H1 (cell line): ENCODE measurements at regions not wholly inside any gene's neighbourhood (a gene's known extent, or its start where the extent isn't known, plus 50 kb on each side); places are given as distances from the start of the nearest gene placed in this dataset.

Experiments
- CTCF ChIA-PET: fragments of 300-600 bp; sonication (Branson Sonifier 250); formaldehyde crosslinking; loops from one replicate; lab custom pipeline; 2021; ENCODE audit not compliant: partially characterized antibody; lab: Charles Lee
- POLR2A ChIA-PET: fragments of 300-600 bp; sonication (Branson Sonifier 250); formaldehyde crosslinking; loops from one replicate; lab custom pipeline; 2021; ENCODE audit warnings: inconsistent platforms; ENCODE audit not compliant: partially characterized antibody; lab: Charles Lee
- DNase-seq, 2 experiments: peaks; one replicate each; pipeline versions ENCODE4 v3.0.0 to v3.0.0-alpha.2; 2010 to 2022; ENCODE audit warnings: low spot score in 2 of 2, low read depth in 1 of 2, mixed read lengths in 1 of 2
- FAIRE-seq: peaks from 2 replicates; lab custom pipeline; 2011; peaks lifted over from hg19 to GRCh38; lab: Jason Lieb, UNC
- H2AFZ ChIP-seq: 2 replicates; pipeline ENCODE4 v1.8.1; 2012; ENCODE audit warnings: low read length, inconsistent platforms
- H2AK5ac ChIP-seq: 2 replicates; pipeline ENCODE4 v1.6.1; 2013; ENCODE audit warnings: low read depth, low read length
- H2BK120ac ChIP-seq: replicated peaks from 2 replicates; pipeline ENCODE3; 2013; ENCODE audit warnings: low read depth, low read length, inconsistent platforms
- H2BK12ac ChIP-seq: 2 replicates; pipeline ENCODE4 v1.6.1; 2013; ENCODE audit warnings: low read depth, low read length
- H2BK15ac ChIP-seq: 2 replicates; pipeline ENCODE4 v1.6.1; 2013; ENCODE audit warnings: low read length
- H2BK20ac ChIP-seq: 2 replicates; pipeline ENCODE4 v1.6.1; 2013; ENCODE audit warnings: low read length
- H2BK5ac ChIP-seq: 2 replicates; pipeline ENCODE4 v1.6.1; 2013; ENCODE audit warnings: low read depth, low read length
- H3K14ac ChIP-seq: 2 replicates; pipeline ENCODE4 v1.6.1; 2013; ENCODE audit warnings: inconsistent platforms; ENCODE audit not compliant: insufficient read length
- H3K18ac ChIP-seq: 2 replicates; pipeline ENCODE4 v1.6.1; 2013; ENCODE audit warnings: low read length; ENCODE audit errors: extremely low read depth
- H3K23ac ChIP-seq: 2 replicates; pipeline ENCODE4 v1.6.1; 2013; ENCODE audit warnings: inconsistent platforms; ENCODE audit not compliant: insufficient read length
- H3K23me2 ChIP-seq: 2 replicates; pipeline ENCODE4 v1.6.1; 2013; ENCODE audit warnings: low read depth, low read length
- H3K27ac ChIP-seq: 2 replicates; pipeline ENCODE4 v1.6.1; 2011; ENCODE audit warnings: low read depth, low read length, inconsistent platforms
- H3K27me3 ChIP-seq, 4 experiments: replicated peaks in 1 of 4; 1 replicate in 1 of 4; 2 replicates in 3 of 4; pipeline versions ENCODE4 v1.6.1 to v1.8.1; 2011 to 2013; ENCODE audit warnings: low read length in 3 of 4, mild to moderate bottlenecking in 3 of 4, inconsistent platforms in 2 of 4, mixed read lengths in 2 of 4, moderate library complexity in 1 of 4; ENCODE audit not compliant: control insufficient read depth in 3 of 4, insufficient read depth in 3 of 4; ENCODE audit errors: extremely low read depth in 1 of 4
- H3K36me3 ChIP-seq, 4 experiments: 2 replicates each; pipeline versions ENCODE4 v1.6.1 to v1.8.1; 2011 to 2013; ENCODE audit warnings: mild to moderate bottlenecking in 4 of 4, low read length in 3 of 4, moderate library complexity in 2 of 4, control low read depth in 1 of 4, inconsistent platforms in 1 of 4; ENCODE audit not compliant: insufficient read depth in 4 of 4, control insufficient read depth in 2 of 4
- H3K4ac ChIP-seq: replicated peaks from 2 replicates; pipeline ENCODE3; 2013; ENCODE audit warnings: low read length, low read depth, mixed read lengths, inconsistent platforms; ENCODE audit not compliant: insufficient read length
- H3K4me1 ChIP-seq, 4 experiments: replicated peaks in 1 of 4; 1 replicate in 1 of 4; 2 replicates in 3 of 4; pipeline versions ENCODE4 v1.6.1 to v1.8.1; 2011 to 2013; ENCODE audit warnings: low read length in 3 of 4, inconsistent platforms in 2 of 4, mixed read lengths in 1 of 4; ENCODE audit not compliant: insufficient read depth in 4 of 4, control insufficient read depth in 3 of 4
- H3K4me2 ChIP-seq, 2 experiments: 2 replicates each; pipeline versions ENCODE4 v1.6.1 to v1.8.1; 2011 to 2013; ENCODE audit warnings: low read depth in 2 of 2, low read length in 2 of 2, control low read depth in 1 of 2, inconsistent platforms in 1 of 2, mild to moderate bottlenecking in 1 of 2; ENCODE audit not compliant: insufficient read depth in 1 of 2
- H3K4me3 ChIP-seq, 4 experiments: fragments of 200-600, 300-600 bp in 1 of 4; sonication (generic), shearing (Covaris generic), sonication (Bioruptor Twin) in 1 of 4; 2 replicates each; pipeline versions ENCODE4 v1.5.1 to v1.8.1; 2011 to 2016; ENCODE audit warnings: low read length in 4 of 4, low read depth in 3 of 4, control low read depth in 2 of 4, inconsistent platforms in 2 of 4, mild to moderate bottlenecking in 2 of 4, mixed read lengths in 1 of 4, moderate library complexity in 1 of 4; ENCODE audit not compliant: insufficient read depth in 2 of 4; ENCODE audit errors: extremely low read depth in 1 of 4
- H3K56ac ChIP-seq: replicated peaks from 2 replicates; pipeline ENCODE3; 2013; ENCODE audit warnings: low read depth, mild to moderate bottlenecking, mixed read lengths, low read length, inconsistent platforms; ENCODE audit not compliant: insufficient read length
- H3K79me1 ChIP-seq: 2 replicates; pipeline ENCODE4 v1.6.1; 2013; ENCODE audit warnings: low read depth, low read length, control low read depth
- H3K79me2 ChIP-seq, 2 experiments: 2 replicates each; pipeline versions ENCODE4 v1.6.1 to v1.8.1; 2012 to 2013; ENCODE audit warnings: low read length in 2 of 2, mild to moderate bottlenecking in 2 of 2, inconsistent platforms in 1 of 2; ENCODE audit not compliant: insufficient read depth in 2 of 2, control insufficient read depth in 1 of 2
- H3K9ac ChIP-seq, 4 experiments: replicated peaks in 1 of 4; 1 replicate in 1 of 4; 2 replicates in 3 of 4; pipeline versions ENCODE4 v1.6.1 to v1.8.1; 2011 to 2013; ENCODE audit warnings: low read depth in 3 of 4, low read length in 3 of 4, control low read depth in 2 of 4, mild to moderate bottlenecking in 2 of 4, moderate library complexity in 2 of 4, inconsistent platforms in 1 of 4; ENCODE audit errors: extremely low read depth in 1 of 4
- H3K9me3 ChIP-seq, 2 experiments: 2 replicates each; pipeline versions ENCODE4 v1.6.1 to v1.8.1; 2012 to 2013; ENCODE audit warnings: mild to moderate bottlenecking in 2 of 2, moderate library complexity in 2 of 2, control low read depth in 1 of 2, inconsistent platforms in 1 of 2, low read depth in 1 of 2, low read length in 1 of 2, mixed read lengths in 1 of 2; ENCODE audit not compliant: insufficient read depth in 2 of 2
- H4K20me1 ChIP-seq, 2 experiments: replicated peaks in 1 of 2; 2 replicates each; pipeline versions ENCODE3 to v1.8.1; 2011 to 2013; ENCODE audit warnings: inconsistent platforms in 2 of 2, low read length in 2 of 2, mild to moderate bottlenecking in 1 of 2; ENCODE audit not compliant: insufficient read depth in 2 of 2, control insufficient read depth in 1 of 2
- H4K5ac ChIP-seq: 2 replicates; pipeline ENCODE4 v1.6.1; 2013; ENCODE audit warnings: low read length, low read depth, mixed read lengths, inconsistent platforms; ENCODE audit not compliant: insufficient read length
- H4K8ac ChIP-seq: 2 replicates; pipeline ENCODE4 v1.8.0; 2013; ENCODE audit warnings: mild to moderate bottlenecking, moderate library complexity, low read length, inconsistent platforms; ENCODE audit not compliant: insufficient read depth; ENCODE audit errors: extremely low read depth
- H4K91ac ChIP-seq: replicated peaks from 2 replicates; pipeline ENCODE3; 2013; ENCODE audit warnings: low read length, mixed read lengths, inconsistent platforms; ENCODE audit not compliant: insufficient read length
- CHD7 ChIP-seq: fragments of 300-600 bp; sonication (generic); IDR thresholded peaks from 2 replicates; pipeline ENCODE4 v1.7.1; 2012; ENCODE audit warnings: low read length, moderate library complexity, mild to moderate bottlenecking, inconsistent platforms; ENCODE audit not compliant: insufficient replicate concordance
- WGBS, 2 experiments: shearing (Covaris generic) in 1 of 2; methylation state at CpG; one replicate each; pipeline versions ENCODE4 v1.1.6 to v1.1.7; 2013 to 2015; ENCODE audit warnings: low lambda C conversion rate in 2 of 2, mixed read lengths in 2 of 2, inconsistent platforms in 1 of 2, low coverage in 1 of 2, missing lambda C conversion rate in 1 of 2; ENCODE audit not compliant: insufficient replicate concordance in 2 of 2, insufficient coverage in 1 of 2, insufficient read length in 1 of 2; ENCODE audit errors: extremely low coverage in 1 of 2, missing lambda C conversion rate in 1 of 2; 5-methylcytosine and 5-hydroxymethylcytosine counted together

- no peak overlapping the region for H2BK5ac ChIP-seq
- no peak overlapping the region for H3K9ac ChIP-seq
- no peak overlapping the region for H4K5ac ChIP-seq
- no peak overlapping the region for H3K4me3 ChIP-seq
- H2BK120ac ChIP-seq = no peak overlapping the region
- no peak overlapping the region for H2AFZ ChIP-seq
- DNase-seq = no peak
- CTCF ChIA-PET = interaction anchor here (0.6 to 1.2 kb wide), 3 partner anchors 10 to 752 kb away, joined by 3 to 5 read pairs (median 3); no protein-coding TSS in a partner anchor
- H4K91ac ChIP-seq = no peak overlapping the region
- H3K23me2 ChIP-seq = no peaks in the 10 kb centered on the region
- no peak overlapping the region for H2BK15ac ChIP-seq
- H2BK12ac ChIP-seq = no peak overlapping the region
- TF ChIP-seq CHD7 = no peak
- no peak overlapping the region for H3K4me2 ChIP-seq
- H3K18ac ChIP-seq = no peak overlapping the region
- no peak overlapping the region for H3K14ac ChIP-seq
- H3K27me3 ChIP-seq = no peaks in the 10 kb centered on the region
- H3K23ac ChIP-seq = no peak overlapping the region
- H4K20me1 ChIP-seq = no peaks in the 10 kb centered on the region
- no peaks in the 10 kb centered on the region for H3K79me2 ChIP-seq
- no peak overlapping the region for H3K56ac ChIP-seq
- no peak for FAIRE-seq
- H4K8ac ChIP-seq = no peak overlapping the region
- H3K4ac ChIP-seq = no peak overlapping the region
- no peaks in the 10 kb centered on the region for H3K9me3 ChIP-seq
- no peak overlapping the region for H2BK20ac ChIP-seq
- H3K4me1 ChIP-seq = no peaks in the 10 kb centered on the region
- no peak overlapping the region for H3K27ac ChIP-seq
- no peaks in the 10 kb centered on the region for H3K79me1 ChIP-seq
- H3K36me3 ChIP-seq = no peaks in the 10 kb centered on the region
- POLR2A ChIA-PET = no interaction called here
- H2AK5ac ChIP-seq = no peak overlapping the region
- WGBS, 2 experiments = 93% methylated on average over 2 of the region's 2 CpGs; no CpG with 5 or more reads in 1 of the 2 experiments
These were observed 102.1 kb upstream of the SRSF6 start for GRCh38 chr20:43355610-43356009.
